ENCODE measurements at regions not wholly inside any gene's neighbourhood (a gene's known extent, or its start where the extent isn't known, plus 50 kb on each side); places are given as distances from the start of the nearest gene placed in this dataset.

DNA sequence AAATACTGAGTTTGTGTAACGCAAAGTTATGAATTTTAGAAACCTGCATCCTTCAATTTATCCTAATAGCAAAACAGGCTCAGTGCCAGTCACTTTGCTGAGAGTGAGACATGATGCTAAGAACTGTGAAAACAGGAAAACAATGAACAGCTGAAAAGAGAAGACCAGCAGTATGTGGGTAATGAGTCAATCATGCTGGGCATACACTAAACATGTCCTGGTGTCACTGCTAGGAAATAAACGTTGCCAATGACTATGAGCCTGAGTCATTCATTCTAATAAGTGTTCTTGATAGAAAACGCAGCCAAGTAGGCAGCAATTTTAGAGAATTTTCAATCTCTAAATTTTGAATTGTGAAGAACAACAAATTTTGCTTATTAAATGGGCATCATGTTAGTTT, 237.3 kb downstream of the GALR1 start:
- in situ Hi-C loops (cut with HindIII; ENCODE audit: extremely low pct_ligation_motif_present, low pct_unique_long_range_greater_than_20kb), result no loop called here
- no peak for FAIRE-seq
- TF ChIP-seq, protein P1, sequence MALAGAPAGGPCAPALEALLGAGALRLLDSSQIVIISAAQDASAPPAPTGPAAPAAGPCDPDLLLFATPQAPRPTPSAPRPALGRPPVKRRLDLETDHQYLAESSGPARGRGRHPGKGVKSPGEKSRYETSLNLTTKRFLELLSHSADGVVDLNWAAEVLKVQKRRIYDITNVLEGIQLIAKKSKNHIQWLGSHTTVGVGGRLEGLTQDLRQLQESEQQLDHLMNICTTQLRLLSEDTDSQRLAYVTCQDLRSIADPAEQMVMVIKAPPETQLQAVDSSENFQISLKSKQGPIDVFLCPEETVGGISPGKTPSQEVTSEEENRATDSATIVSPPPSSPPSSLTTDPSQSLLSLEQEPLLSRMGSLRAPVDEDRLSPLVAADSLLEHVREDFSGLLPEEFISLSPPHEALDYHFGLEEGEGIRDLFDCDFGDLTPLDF (CRISPR knock-in tag; IDR thresholded peaks at IDR 0.05), result no peak
- no peak for TF ChIP-seq MYNN (CRISPR knock-in tag; IDR thresholded peaks at IDR 0.05; ENCODE audit: low read depth)
- TF ChIP-seq ZSCAN21 (CRISPR knock-in tag; IDR thresholded peaks at IDR 0.05; ENCODE audit: borderline replicate concordance), result no peak
- TF ChIP-seq, protein P2, sequence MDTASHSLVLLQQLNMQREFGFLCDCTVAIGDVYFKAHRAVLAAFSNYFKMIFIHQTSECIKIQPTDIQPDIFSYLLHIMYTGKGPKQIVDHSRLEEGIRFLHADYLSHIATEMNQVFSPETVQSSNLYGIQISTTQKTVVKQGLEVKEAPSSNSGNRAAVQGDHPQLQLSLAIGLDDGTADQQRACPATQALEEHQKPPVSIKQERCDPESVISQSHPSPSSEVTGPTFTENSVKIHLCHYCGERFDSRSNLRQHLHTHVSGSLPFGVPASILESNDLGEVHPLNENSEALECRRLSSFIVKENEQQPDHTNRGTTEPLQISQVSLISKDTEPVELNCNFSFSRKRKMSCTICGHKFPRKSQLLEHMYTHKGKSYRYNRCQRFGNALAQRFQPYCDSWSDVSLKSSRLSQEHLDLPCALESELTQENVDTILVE (CRISPR knock-in tag; IDR thresholded peaks at IDR 0.05), result no peak
- no peak for TF ChIP-seq REXO4 (CRISPR knock-in tag; IDR thresholded peaks at IDR 0.05; ENCODE audit: borderline replicate concordance)
- no peak for TF ChIP-seq ZNF747 (CRISPR knock-in tag; IDR thresholded peaks at IDR 0.05; ENCODE audit: borderline replicate concordance)
- no peak for TF ChIP-seq KAT7 (CRISPR knock-in tag; IDR thresholded peaks at IDR 0.05; ENCODE audit: borderline replicate concordance)
- no peak for TF ChIP-seq ZNF430 (CRISPR knock-in tag; IDR thresholded peaks at IDR 0.05)
- no peak for TF ChIP-seq JARID2 (CRISPR knock-in tag; IDR thresholded peaks at IDR 0.05; ENCODE audit: insufficient replicate concordance)
- TF ChIP-seq NFYB (CRISPR knock-in tag; IDR thresholded peaks at IDR 0.05), result no peak
- TF ChIP-seq, protein P3, sequence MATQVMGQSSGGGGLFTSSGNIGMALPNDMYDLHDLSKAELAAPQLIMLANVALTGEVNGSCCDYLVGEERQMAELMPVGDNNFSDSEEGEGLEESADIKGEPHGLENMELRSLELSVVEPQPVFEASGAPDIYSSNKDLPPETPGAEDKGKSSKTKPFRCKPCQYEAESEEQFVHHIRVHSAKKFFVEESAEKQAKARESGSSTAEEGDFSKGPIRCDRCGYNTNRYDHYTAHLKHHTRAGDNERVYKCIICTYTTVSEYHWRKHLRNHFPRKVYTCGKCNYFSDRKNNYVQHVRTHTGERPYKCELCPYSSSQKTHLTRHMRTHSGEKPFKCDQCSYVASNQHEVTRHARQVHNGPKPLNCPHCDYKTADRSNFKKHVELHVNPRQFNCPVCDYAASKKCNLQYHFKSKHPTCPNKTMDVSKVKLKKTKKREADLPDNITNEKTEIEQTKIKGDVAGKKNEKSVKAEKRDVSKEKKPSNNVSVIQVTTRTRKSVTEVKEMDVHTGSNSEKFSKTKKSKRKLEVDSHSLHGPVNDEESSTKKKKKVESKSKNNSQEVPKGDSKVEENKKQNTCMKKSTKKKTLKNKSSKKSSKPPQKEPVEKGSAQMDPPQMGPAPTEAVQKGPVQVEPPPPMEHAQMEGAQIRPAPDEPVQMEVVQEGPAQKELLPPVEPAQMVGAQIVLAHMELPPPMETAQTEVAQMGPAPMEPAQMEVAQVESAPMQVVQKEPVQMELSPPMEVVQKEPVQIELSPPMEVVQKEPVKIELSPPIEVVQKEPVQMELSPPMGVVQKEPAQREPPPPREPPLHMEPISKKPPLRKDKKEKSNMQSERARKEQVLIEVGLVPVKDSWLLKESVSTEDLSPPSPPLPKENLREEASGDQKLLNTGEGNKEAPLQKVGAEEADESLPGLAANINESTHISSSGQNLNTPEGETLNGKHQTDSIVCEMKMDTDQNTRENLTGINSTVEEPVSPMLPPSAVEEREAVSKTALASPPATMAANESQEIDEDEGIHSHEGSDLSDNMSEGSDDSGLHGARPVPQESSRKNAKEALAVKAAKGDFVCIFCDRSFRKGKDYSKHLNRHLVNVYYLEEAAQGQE (IDR thresholded peaks at IDR 0.05; ENCODE audit: borderline replicate concordance in 1 of 2, low read depth in 1 of 2, low read length in 2 of 2), result no peak
- TF ChIP-seq FOSL1 (CRISPR knock-in tag; IDR thresholded peaks at IDR 0.05; ENCODE audit: borderline replicate concordance), result no peak
- no peak for TF ChIP-seq ATRX (CRISPR knock-in tag; IDR thresholded peaks at IDR 0.05; ENCODE audit: borderline replicate concordance)
- no peak for TF ChIP-seq BHLHE40 (IDR thresholded peaks at IDR 0.05; ENCODE audit: low read length)
- TF ChIP-seq, protein P4, sequence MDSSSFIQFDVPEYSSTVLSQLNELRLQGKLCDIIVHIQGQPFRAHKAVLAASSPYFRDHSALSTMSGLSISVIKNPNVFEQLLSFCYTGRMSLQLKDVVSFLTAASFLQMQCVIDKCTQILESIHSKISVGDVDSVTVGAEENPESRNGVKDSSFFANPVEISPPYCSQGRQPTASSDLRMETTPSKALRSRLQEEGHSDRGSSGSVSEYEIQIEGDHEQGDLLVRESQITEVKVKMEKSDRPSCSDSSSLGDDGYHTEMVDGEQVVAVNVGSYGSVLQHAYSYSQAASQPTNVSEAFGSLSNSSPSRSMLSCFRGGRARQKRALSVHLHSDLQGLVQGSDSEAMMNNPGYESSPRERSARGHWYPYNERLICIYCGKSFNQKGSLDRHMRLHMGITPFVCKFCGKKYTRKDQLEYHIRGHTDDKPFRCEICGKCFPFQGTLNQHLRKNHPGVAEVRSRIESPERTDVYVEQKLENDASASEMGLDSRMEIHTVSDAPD (CRISPR knock-in tag; IDR thresholded peaks at IDR 0.05), result no peak
- TF ChIP-seq, protein P5, sequence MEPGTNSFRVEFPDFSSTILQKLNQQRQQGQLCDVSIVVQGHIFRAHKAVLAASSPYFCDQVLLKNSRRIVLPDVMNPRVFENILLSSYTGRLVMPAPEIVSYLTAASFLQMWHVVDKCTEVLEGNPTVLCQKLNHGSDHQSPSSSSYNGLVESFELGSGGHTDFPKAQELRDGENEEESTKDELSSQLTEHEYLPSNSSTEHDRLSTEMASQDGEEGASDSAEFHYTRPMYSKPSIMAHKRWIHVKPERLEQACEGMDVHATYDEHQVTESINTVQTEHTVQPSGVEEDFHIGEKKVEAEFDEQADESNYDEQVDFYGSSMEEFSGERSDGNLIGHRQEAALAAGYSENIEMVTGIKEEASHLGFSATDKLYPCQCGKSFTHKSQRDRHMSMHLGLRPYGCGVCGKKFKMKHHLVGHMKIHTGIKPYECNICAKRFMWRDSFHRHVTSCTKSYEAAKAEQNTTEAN (CRISPR knock-in tag; conservative IDR thresholded peaks at IDR 0.05), result no peak
- no peak for TF ChIP-seq RFXANK (CRISPR knock-in tag; IDR thresholded peaks at IDR 0.05)
- TF ChIP-seq ZFY (CRISPR knock-in tag; IDR thresholded peaks at IDR 0.05), result no peak

More for the DNA sequence above, 237.3 kb downstream of the GALR1 start:
- Histone ChIP-seq H3K4me1 (ENCODE audit: insufficient read depth, low read length) (no peaks in the 10 kb centered on the region), H3K27me3 (ENCODE audit: control insufficient read depth in 1 of 2, insufficient read depth in 2 of 2, low read length in 2 of 2) (peaks cover 0 to 19% of the 10 kb centered on the region in 2 experiments; a peak in 3 of 5 replicates), H2AFZ (ENCODE audit: low read length) (no peak overlapping the region), H4K20me1 (ENCODE audit: insufficient read depth, low read length) (no peaks in the 10 kb centered on the region), H3K27ac (ENCODE audit: extremely low read length, insufficient read depth, low read length) (no peak overlapping the region), H3K9me3 (ENCODE audit: low read length) (no peaks in the 10 kb centered on the region), H3K79me2 (ENCODE audit: insufficient read depth, low read length) (no peaks in the 10 kb centered on the region), H3K36me3 (replicated peaks in 1 of 2; ENCODE audit: control insufficient read depth in 1 of 2, insufficient read depth in 2 of 2, low read length in 2 of 2) (no peaks in the 10 kb centered on the region), H3K9ac (ENCODE audit: insufficient read depth, low read depth, low read length) (no peak overlapping the region), H3K4me3 (replicated peaks in 1 of 3; ENCODE audit: insufficient read depth in 1 of 3, low read depth in 2 of 3, low read length in 3 of 3) (no peak overlapping the region), H3K4me2 (ENCODE audit: low read depth, low read length) (no peak overlapping the region)
- CTCF ChIA-PET (ENCODE audit: low intra/inter-chr PET ratio, low total read pairs), result no interaction called here
- WGBS (ENCODE audit: low lambda C conversion rate), result 0% methylated on average over 3 of the region's 3 CpGs
- no TSS peak for BruUV-seq (replicated peaks)
- intact Hi-C loops (cut with micrococcal nuclease; ENCODE audit: unreplicated experiment), result no loop called here
- DNase-seq (ENCODE audit: low spot score) (no peak), ATAC-seq (no peak)
- POLR2A ChIA-PET, result no interaction called here

Data from HepG2 (cell line).